G401 (cell line): ENCODE measurements at regions not wholly inside any gene's neighbourhood (a gene's known extent, or its start where the extent isn't known, plus 50 kb on each side); places are given as distances from the start of the nearest gene placed in this dataset.
"Not testable (repeated sequence)": the region's sequence is repeated elsewhere in the genome, so short reads cannot be mapped to it uniquely, and the experiment has no call there.

ENCODE experiments used
- DNase-seq: peaks from one replicate; pipeline ENCODE4 v3.0.0-alpha.2; 2015; ENCODE audit warnings: low spot score
- in situ Hi-C: cut with HindIII; loops from 2 replicates; pipeline ENCODE4 v1.10.0; 2016; ENCODE audit warnings: low sequenced_read_pairs, mixed read lengths

GRCh38 chr5:124888622-124889485 lies 142.4 kb upstream of the ZNF608 start:
- in situ Hi-C loops = no loop called here

GRCh38 chr5:124889486-124889825 lies 143.0 kb upstream of the ZNF608 start:
- in situ Hi-C loops = no loop called here
- no peak for DNase-seq

More at GRCh38 chr5:124888622-124889485, 142.4 kb upstream of the ZNF608 start:
- no peak for DNase-seq

GRCh38 chr5:124889850-124890249 lies 143.4 kb upstream of the ZNF608 start:
- no peak for DNase-seq
- in situ Hi-C loops = no loop called here

- DNase-seq, in situ Hi-C loops: not testable (repeated sequence)
These were observed 144.0 kb upstream of the ZNF608 start for GRCh38 chr5:124890442-124890841.

- in situ Hi-C loops = no loop called here
- DNase-seq = no peak
These were observed 144.7 kb upstream of the ZNF608 start for GRCh38 chr5:124891179-124891578.

GRCh38 chr5:124892185-124892848 lies 145.9 kb upstream of the ZNF608 start:
- in situ Hi-C loops = no loop called here
- no peak for DNase-seq

GRCh38 chr5:124894541-124894940 lies 148.1 kb upstream of the ZNF608 start:
- no peak for DNase-seq
- in situ Hi-C loops = no loop called here

GRCh38 chr5:124895236-124895635 lies 148.8 kb upstream of the ZNF608 start:
- in situ Hi-C loops = no loop called here
- DNase-seq = no peak

- in situ Hi-C loops = no loop called here
- no peak for DNase-seq
These were observed 154.6 kb upstream of the ZNF608 start for GRCh38 chr5:124901081-124901480.

GRCh38 chr5:124902097-124902821 lies 155.8 kb upstream of the ZNF608 start:
- DNase-seq = peak; percentile 52
- in situ Hi-C loops = no loop called here

- in situ Hi-C loops = no loop called here
- DNase-seq = peak; percentile 55
These were observed 159.1 kb upstream of the ZNF608 start for GRCh38 chr5:124905256-124906130.

GRCh38 chr5:124906339-124907097 lies 160.1 kb upstream of the ZNF608 start:
- DNase-seq = peak; percentile 95
- in situ Hi-C loops = no loop called here

- no peak for DNase-seq
- in situ Hi-C loops = no loop called here
These were observed 160.7 kb upstream of the ZNF608 start for GRCh38 chr5:124907098-124907644.

GRCh38 chr5:124908581-124909451 lies 162.4 kb upstream of the ZNF608 start:
- in situ Hi-C loops = no loop called here
- DNase-seq = no peak

- no peak for DNase-seq
- in situ Hi-C loops = no loop called here
These were observed 163.3 kb upstream of the ZNF608 start for GRCh38 chr5:124909734-124910133.

GRCh38 chr5:124910354-124911016 lies 164.0 kb upstream of the ZNF608 start:
- no peak for DNase-seq
- in situ Hi-C loops = no loop called here
